ENCODE measurements at regions not wholly inside any gene's neighbourhood (a gene's known extent, or its start where the extent isn't known, plus 50 kb on each side); places are given as distances from the start of the nearest gene placed in this dataset.

DNA sequence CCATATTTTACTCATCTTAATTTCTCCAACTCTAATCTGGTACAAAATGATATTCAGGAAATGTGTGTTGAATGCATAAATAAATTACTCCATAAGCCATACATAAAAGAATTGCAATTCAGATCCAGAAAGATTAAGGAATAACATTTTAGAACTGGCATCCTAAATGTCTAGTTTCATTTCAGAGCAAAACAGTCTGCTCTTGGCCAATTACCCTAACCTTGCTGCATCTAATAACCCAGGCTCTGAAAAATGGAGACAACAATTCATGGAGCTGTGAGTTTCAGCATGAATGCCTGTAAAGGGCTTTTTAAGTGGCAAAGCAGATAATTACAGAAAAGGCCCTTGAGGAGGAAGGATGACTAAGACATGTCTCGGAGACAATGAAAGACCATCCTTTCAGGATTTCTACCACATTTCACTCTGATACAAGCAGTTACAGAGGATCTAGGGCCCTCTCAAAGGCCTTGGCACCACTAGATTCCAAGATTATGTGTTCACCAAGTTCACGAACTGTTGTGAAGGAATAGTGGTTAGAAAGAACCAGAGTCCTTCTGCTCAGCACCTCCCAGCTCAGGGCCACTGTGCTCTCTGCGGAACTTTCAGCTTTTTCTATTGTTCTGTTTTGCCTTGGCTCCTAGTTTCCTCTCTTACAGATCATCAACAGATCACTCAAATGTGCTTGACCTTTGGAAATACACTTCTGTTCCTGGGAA lies 157.6 kb upstream of the BLID start:
- H3K36me3 ChIP-seq (ENCODE audit: control insufficient read depth in 5 of 5, insufficient read depth in 5 of 5, low read length in 5 of 5): no peaks in the 10 kb centered on the region
- no peak overlapping the region for H3K27ac ChIP-seq (ENCODE audit: low read depth, low read length)
- no peaks in the 10 kb centered on the region for H3K27me3 ChIP-seq (ENCODE audit: control insufficient read depth in 5 of 5, insufficient read depth in 4 of 5, low read length in 5 of 5)
- H3K9ac ChIP-seq (ENCODE audit: low read length in 5 of 5): no peak overlapping the region
- H3K9me3 ChIP-seq (ENCODE audit: control insufficient read depth in 5 of 5, low read length in 5 of 5): no peaks in the 10 kb centered on the region
- no peak overlapping the region for H3K4me3 ChIP-seq (ENCODE audit: low read depth in 1 of 5, low read length in 5 of 5)
- no peaks in the 10 kb centered on the region for H3K4me1 ChIP-seq (ENCODE audit: control insufficient read depth in 5 of 5, insufficient read depth in 5 of 5, low read length in 5 of 5)

DNA sequence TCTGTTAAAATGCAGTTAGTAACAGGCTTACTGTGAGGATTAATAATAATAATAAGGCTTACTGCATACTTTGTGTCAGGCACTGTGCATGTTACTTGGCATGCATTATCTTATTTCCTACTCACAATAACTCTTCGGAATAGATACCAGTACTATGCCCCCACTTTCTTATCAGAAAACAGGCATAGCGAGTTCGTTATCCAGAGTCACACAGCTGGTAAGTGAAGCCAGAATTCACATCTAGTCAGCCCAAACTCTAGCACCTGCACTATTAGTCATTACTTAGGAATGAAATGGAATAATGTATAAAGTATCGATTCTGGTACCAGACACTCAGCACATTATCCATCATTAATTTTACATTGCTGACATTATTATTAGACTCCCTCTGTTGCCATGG lies 155.7 kb upstream of the BLID start:
- Histone ChIP-seq H3K36me3 (ENCODE audit: control insufficient read depth in 5 of 5, insufficient read depth in 5 of 5, low read length in 5 of 5) (no peaks in the 10 kb centered on the region), H3K4me3 (ENCODE audit: low read depth in 1 of 5, low read length in 5 of 5) (no peak overlapping the region), H3K27ac (ENCODE audit: low read depth, low read length) (no peak overlapping the region), H3K27me3 (ENCODE audit: control insufficient read depth in 5 of 5, insufficient read depth in 4 of 5, low read length in 5 of 5) (no peaks in the 10 kb centered on the region), H3K9ac (ENCODE audit: low read length in 5 of 5) (no peak overlapping the region), H3K9me3 (ENCODE audit: control insufficient read depth in 5 of 5, low read length in 5 of 5) (no peaks in the 10 kb centered on the region), H3K4me1 (ENCODE audit: control insufficient read depth in 5 of 5, insufficient read depth in 5 of 5, low read length in 5 of 5) (peaks cover 0 to 10% (median 0%) of the 10 kb centered on the region in 5 donors)

DNA sequence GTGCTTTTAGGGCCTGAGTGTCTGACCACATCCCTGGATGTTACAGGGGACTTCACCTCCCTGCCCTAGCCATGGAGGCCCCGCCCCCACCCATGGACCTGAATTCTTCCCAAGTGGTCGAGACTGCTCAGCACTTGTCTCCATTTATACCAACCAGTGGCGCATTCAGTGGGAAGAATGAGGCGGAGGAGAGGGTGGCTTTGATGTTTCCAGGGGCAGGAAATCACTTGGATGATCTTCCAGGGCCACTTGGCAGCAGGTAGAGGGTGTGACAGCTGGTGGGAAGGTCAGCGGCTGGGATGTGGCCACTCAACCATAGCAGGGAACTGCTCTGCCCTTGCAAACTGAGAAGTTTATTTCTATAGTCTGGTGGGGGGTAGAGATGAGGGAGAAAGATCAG lies 155.1 kb upstream of the BLID start:
- Histone ChIP-seq H3K36me3 (ENCODE audit: control insufficient read depth in 5 of 5, insufficient read depth in 5 of 5, low read length in 5 of 5) (no peaks in the 10 kb centered on the region), H3K9ac (ENCODE audit: low read length in 5 of 5) (no peak overlapping the region), H3K9me3 (ENCODE audit: control insufficient read depth in 5 of 5, low read length in 5 of 5) (no peaks in the 10 kb centered on the region), H3K27ac (ENCODE audit: low read depth, low read length) (no peak overlapping the region), H3K4me1 (ENCODE audit: control insufficient read depth in 5 of 5, insufficient read depth in 5 of 5, low read length in 5 of 5) (peaks cover 0 to 16% (median 3%) of the 10 kb centered on the region in 5 donors), H3K27me3 (ENCODE audit: control insufficient read depth in 5 of 5, insufficient read depth in 4 of 5, low read length in 5 of 5) (no peaks in the 10 kb centered on the region), H3K4me3 (ENCODE audit: low read depth in 1 of 5, low read length in 5 of 5) (no peak overlapping the region)

DNA sequence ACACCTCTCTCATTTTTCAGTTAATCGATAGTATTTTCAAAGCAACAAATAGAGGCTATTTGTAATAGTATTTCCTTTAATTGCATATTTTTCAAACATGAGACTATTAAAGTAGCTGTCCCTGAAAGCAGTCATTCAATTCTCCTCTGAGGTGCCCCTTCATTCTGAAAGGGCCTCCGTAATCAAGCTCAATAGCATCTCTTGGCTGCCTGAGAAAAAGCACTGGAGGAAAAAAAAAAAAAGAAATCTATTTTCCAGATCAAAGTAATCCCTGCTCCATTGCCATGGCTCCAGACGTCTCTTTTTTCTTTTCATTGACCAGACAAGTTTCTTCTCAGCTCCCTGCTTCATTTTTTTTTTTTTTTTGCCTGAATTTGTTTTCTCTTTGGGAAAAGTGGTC lies 154.5 kb upstream of the BLID start:
- no peak overlapping the region for H3K9ac ChIP-seq (ENCODE audit: low read length in 5 of 5)
- H3K27me3 ChIP-seq (ENCODE audit: control insufficient read depth in 5 of 5, insufficient read depth in 4 of 5, low read length in 5 of 5): no peaks in the 10 kb centered on the region
- H3K36me3 ChIP-seq (ENCODE audit: control insufficient read depth in 5 of 5, insufficient read depth in 5 of 5, low read length in 5 of 5): no peaks in the 10 kb centered on the region
- H3K4me3 ChIP-seq (ENCODE audit: low read depth in 1 of 5, low read length in 5 of 5): no peak overlapping the region
- peaks cover 0 to 22% (median 3%) of the 10 kb centered on the region in 5 donors for H3K4me1 ChIP-seq (ENCODE audit: control insufficient read depth in 5 of 5, insufficient read depth in 5 of 5, low read length in 5 of 5)
- H3K27ac ChIP-seq (ENCODE audit: low read depth, low read length): no peak overlapping the region
- no peaks in the 10 kb centered on the region for H3K9me3 ChIP-seq (ENCODE audit: control insufficient read depth in 5 of 5, low read length in 5 of 5)

- no peak overlapping the region for H3K4me3 ChIP-seq (ENCODE audit: low read depth in 1 of 5, low read length in 5 of 5)
These were observed 153.8 kb upstream of the BLID start for GRCh38 chr11:122269824-122270223.

DNA sequence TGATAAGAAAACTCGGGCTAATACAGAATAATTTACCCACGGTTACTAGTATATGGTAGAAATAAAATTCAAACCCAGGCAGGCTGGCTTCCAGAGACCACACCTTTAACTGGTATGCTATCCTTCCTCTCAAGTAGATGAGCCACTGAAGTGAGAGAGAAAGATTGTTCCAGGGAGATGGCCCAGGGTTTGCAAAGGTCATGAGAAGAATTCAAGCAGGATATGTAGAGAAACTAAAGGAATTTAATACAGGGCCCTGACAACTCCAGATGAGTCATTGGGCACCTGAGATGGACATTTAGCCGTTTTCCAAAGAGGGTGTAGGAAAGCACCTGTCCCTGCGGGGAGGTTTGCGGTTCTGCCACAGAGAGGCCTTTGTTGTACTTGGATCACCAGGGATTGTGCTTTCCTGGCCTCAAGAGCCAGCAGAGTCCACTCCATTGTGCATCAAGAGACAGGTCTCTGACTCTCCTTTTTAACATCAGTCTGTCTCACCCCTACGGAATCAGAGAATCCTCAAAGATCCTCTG lies 152.7 kb upstream of the BLID start:
- Histone ChIP-seq H3K9me3 (ENCODE audit: control insufficient read depth in 5 of 5, low read length in 5 of 5) (no peaks in the 10 kb centered on the region), H3K9ac (ENCODE audit: low read length in 5 of 5) (no peak overlapping the region), H3K36me3 (ENCODE audit: control insufficient read depth in 5 of 5, insufficient read depth in 5 of 5, low read length in 5 of 5) (no peaks in the 10 kb centered on the region), H3K4me3 (ENCODE audit: low read depth in 1 of 5, low read length in 5 of 5) (no peak overlapping the region), H3K4me1 (ENCODE audit: control insufficient read depth in 5 of 5, insufficient read depth in 5 of 5, low read length in 5 of 5) (peaks cover 0 to 28% (median 3%) of the 10 kb centered on the region in 5 donors), H3K27me3 (ENCODE audit: control insufficient read depth in 5 of 5, insufficient read depth in 4 of 5, low read length in 5 of 5) (no peaks in the 10 kb centered on the region), H3K27ac (ENCODE audit: low read depth, low read length) (no peak overlapping the region)

More at GRCh38 chr11:122269824-122270223, 153.8 kb upstream of the BLID start:
- Histone ChIP-seq H3K9me3 (ENCODE audit: control insufficient read depth in 5 of 5, low read length in 5 of 5) (no peaks in the 10 kb centered on the region), H3K27me3 (ENCODE audit: control insufficient read depth in 5 of 5, insufficient read depth in 4 of 5, low read length in 5 of 5) (no peaks in the 10 kb centered on the region), H3K27ac (ENCODE audit: low read depth, low read length) (no peak overlapping the region), H3K36me3 (ENCODE audit: control insufficient read depth in 5 of 5, insufficient read depth in 5 of 5, low read length in 5 of 5) (no peaks in the 10 kb centered on the region), H3K9ac (ENCODE audit: low read length in 5 of 5) (no peak overlapping the region), H3K4me1 (ENCODE audit: control insufficient read depth in 5 of 5, insufficient read depth in 5 of 5, low read length in 5 of 5) (peaks cover 0 to 28% (median 3%) of the 10 kb centered on the region in 5 donors)

- Histone ChIP-seq H3K9ac (ENCODE audit: low read length in 5 of 5) (no peak overlapping the region), H3K36me3 (ENCODE audit: control insufficient read depth in 5 of 5, insufficient read depth in 5 of 5, low read length in 5 of 5) (no peaks in the 10 kb centered on the region), H3K4me1 (ENCODE audit: control insufficient read depth in 5 of 5, insufficient read depth in 5 of 5, low read length in 5 of 5) (peaks cover 0 to 28% (median 3%) of the 10 kb centered on the region in 5 donors), H3K27ac (ENCODE audit: low read depth, low read length) (no peak overlapping the region), H3K4me3 (ENCODE audit: low read depth in 1 of 5, low read length in 5 of 5) (no peak overlapping the region), H3K9me3 (ENCODE audit: control insufficient read depth in 5 of 5, low read length in 5 of 5) (no peaks in the 10 kb centered on the region), H3K27me3 (ENCODE audit: control insufficient read depth in 5 of 5, insufficient read depth in 4 of 5, low read length in 5 of 5) (no peaks in the 10 kb centered on the region)
These were observed 151.6 kb upstream of the BLID start for GRCh38 chr11:122267602-122268001.

DNA sequence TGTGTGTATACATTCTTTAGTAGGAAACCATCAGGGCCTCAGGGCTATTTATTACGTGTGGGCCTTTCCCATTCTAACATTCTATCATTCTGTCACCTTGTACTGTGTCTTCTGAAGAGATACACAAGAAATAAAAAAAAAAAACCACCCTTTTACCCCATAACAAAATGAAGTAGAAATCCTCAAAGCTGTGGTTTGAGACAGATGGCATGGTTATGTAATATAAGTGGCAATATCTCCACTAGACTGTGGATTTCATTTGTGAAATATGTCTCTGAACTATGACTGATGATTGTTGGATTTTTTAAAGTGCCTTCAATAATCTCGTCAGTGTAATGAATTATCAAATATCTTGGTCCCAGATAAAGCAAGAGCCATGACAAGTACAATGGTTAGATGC lies 150.0 kb upstream of the BLID start:
- H3K27ac ChIP-seq (ENCODE audit: low read depth, low read length): no peak overlapping the region
- no peaks in the 10 kb centered on the region for H3K9me3 ChIP-seq (ENCODE audit: control insufficient read depth in 5 of 5, low read length in 5 of 5)
- H3K27me3 ChIP-seq (ENCODE audit: control insufficient read depth in 5 of 5, insufficient read depth in 4 of 5, low read length in 5 of 5): no peaks in the 10 kb centered on the region
- peaks cover 0 to 28% (median 3%) of the 10 kb centered on the region in 5 donors for H3K4me1 ChIP-seq (ENCODE audit: control insufficient read depth in 5 of 5, insufficient read depth in 5 of 5, low read length in 5 of 5)
- no peak overlapping the region for H3K4me3 ChIP-seq (ENCODE audit: low read depth in 1 of 5, low read length in 5 of 5)
- H3K9ac ChIP-seq (ENCODE audit: low read length in 5 of 5): no peak overlapping the region
- no peaks in the 10 kb centered on the region for H3K36me3 ChIP-seq (ENCODE audit: control insufficient read depth in 5 of 5, insufficient read depth in 5 of 5, low read length in 5 of 5)

DNA sequence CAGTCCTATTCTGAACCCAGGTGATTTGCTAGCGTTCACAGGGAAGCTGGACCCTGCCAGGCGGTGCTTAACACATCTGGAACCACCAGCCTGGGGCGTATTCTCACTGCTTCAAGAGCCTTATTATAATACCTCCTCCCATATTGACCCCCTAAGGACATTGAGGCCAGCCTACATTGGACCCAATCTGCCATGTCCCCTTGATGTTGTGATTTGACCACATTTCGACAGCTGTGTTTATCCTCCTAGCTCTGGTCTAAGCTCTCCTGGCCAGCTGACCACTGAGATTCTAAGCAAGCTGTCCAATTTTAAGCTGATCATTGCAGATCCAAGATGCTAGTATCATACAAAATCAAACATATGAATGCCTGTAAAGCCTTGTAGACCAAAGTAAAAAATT lies 148.1 kb upstream of the BLID start:
- Histone ChIP-seq H3K27ac (ENCODE audit: low read depth, low read length) (no peak overlapping the region), H3K9me3 (ENCODE audit: control insufficient read depth in 5 of 5, low read length in 5 of 5) (no peaks in the 10 kb centered on the region), H3K4me3 (ENCODE audit: low read depth in 1 of 5, low read length in 5 of 5) (no peak overlapping the region), H3K27me3 (ENCODE audit: control insufficient read depth in 5 of 5, insufficient read depth in 4 of 5, low read length in 5 of 5) (no peaks in the 10 kb centered on the region), H3K36me3 (ENCODE audit: control insufficient read depth in 5 of 5, insufficient read depth in 5 of 5, low read length in 5 of 5) (no peaks in the 10 kb centered on the region), H3K4me1 (ENCODE audit: control insufficient read depth in 5 of 5, insufficient read depth in 5 of 5, low read length in 5 of 5) (peaks cover 0 to 28% (median 3%) of the 10 kb centered on the region in 5 donors), H3K9ac (ENCODE audit: low read length in 5 of 5) (no peak overlapping the region)

DNA sequence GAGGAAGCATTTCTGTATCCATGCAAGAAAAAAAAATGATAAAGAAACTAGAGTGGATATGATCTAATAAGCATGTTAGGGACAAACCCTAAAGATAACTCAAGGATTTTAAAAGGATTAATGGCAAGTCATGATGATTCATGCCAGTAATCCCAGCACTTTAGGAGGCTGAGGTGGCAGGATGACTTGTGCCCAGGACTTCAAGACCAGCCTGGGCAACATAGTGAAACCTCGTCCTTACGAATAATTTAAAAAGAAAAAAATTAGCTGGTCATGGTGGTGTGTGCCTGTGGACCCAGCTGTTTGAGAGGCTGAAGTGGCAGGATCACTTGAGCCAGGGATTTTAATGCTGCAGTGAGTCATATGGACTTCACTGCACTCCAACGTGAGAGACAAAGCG lies 145.5 kb upstream of the BLID start:
- H3K9me3 ChIP-seq (ENCODE audit: control insufficient read depth in 5 of 5, low read length in 5 of 5): no peaks in the 10 kb centered on the region

More for the DNA sequence above, 145.5 kb upstream of the BLID start:
- Histone ChIP-seq H3K27me3 (ENCODE audit: control insufficient read depth in 5 of 5, insufficient read depth in 4 of 5, low read length in 5 of 5) (no peaks in the 10 kb centered on the region), H3K4me3 (ENCODE audit: low read depth in 1 of 5, low read length in 5 of 5) (no peak overlapping the region), H3K27ac (ENCODE audit: low read depth, low read length) (no peak overlapping the region), H3K36me3 (ENCODE audit: control insufficient read depth in 5 of 5, insufficient read depth in 5 of 5, low read length in 5 of 5) (no peaks in the 10 kb centered on the region), H3K4me1 (ENCODE audit: control insufficient read depth in 5 of 5, insufficient read depth in 5 of 5, low read length in 5 of 5) (peaks cover 0 to 16% (median 5%) of the 10 kb centered on the region in 5 donors), H3K9ac (ENCODE audit: low read length in 5 of 5) (no peak overlapping the region)
